SK-N-MC (cell line): ENCODE measurements at regions not wholly inside any gene's neighbourhood (a gene's known extent, or its start where the extent isn't known, plus 50 kb on each side); places are given as distances from the start of the nearest gene placed in this dataset.

Source experiments
- EZH2 ChIP-seq: fragments of 200-600 bp; sonication (generic); IDR thresholded peaks from one replicate; pipeline ENCODE4 v1.6.1; 2017; ENCODE audit warnings: antibody characterized with exemption
- POLR2AphosphoS5 ChIP-seq: IDR thresholded peaks from 2 replicates; pipeline ENCODE4 v1.6.1; 2012; ENCODE audit warnings: mild to moderate bottlenecking, low read depth, low read length, borderline replicate concordance

DNA sequence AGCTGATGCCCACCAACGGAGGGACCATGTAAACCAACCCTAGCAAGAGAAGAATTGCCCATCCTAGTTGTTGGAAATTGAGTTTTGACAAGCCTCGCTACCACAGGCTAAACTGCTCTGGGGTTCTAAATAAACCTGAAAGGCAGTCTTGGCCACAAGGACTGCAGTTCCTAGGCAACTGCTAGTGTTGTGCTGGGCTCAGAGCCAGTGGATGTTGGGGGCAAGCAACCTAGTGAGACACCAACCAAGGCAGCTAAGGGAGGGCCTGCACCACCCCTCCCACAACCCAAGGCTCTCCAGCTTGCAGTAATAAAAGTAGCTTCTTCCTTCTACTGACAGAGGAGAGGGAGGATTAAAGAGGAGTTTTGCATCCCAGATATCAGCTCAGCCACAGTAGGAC lies 102.4 kb upstream of the PKN2 start:
- TF ChIP-seq EZH2 (no peak), POLR2AphosphoS5 (no peak)
